ENCODE measurements at regions not wholly inside any gene's neighbourhood (a gene's known extent, or its start where the extent isn't known, plus 50 kb on each side); places are given as distances from the start of the nearest gene placed in this dataset.

DNA sequence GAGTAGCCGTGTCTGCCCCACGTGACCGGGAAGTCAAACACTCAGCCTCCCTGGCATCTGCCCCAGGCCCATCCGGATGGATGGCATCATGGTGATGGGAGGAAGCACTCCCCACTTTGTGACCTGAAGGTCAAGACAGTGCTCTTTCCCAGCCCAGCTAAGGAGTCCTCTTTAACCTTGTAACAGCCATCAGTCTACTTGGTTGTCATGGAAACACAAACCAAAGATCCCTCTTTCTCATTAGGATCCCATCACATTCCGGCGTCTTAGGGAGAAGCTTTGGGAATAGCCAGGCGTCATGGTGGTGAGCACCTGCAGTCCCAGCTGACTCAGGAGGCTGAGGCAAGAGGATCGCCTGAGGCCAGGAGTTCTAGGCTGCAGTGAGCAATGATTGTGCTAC lies 90.9 kb upstream of the FOXC1 start:
- H3K9me3 ChIP-seq, result no peaks in the 10 kb centered on the region
- H3K27me3 ChIP-seq, result peaks cover 28% of the 10 kb centered on the region
- intact Hi-C loops (cut with DNase I; ENCODE audit: low total_unique reads) (no loop called here), in situ Hi-C loops (cut with MboI; ENCODE audit: low pct_ligation_motif_present in 1 of 4, low pct_unique_long_range_greater_than_20kb in 1 of 4, low sequenced_read_pairs in 3 of 4) (no loop called here)
- TF ChIP-seq POLR2A (IDR thresholded peaks at IDR 0.05), result no peak
- TF ChIP-seq, protein P1, sequence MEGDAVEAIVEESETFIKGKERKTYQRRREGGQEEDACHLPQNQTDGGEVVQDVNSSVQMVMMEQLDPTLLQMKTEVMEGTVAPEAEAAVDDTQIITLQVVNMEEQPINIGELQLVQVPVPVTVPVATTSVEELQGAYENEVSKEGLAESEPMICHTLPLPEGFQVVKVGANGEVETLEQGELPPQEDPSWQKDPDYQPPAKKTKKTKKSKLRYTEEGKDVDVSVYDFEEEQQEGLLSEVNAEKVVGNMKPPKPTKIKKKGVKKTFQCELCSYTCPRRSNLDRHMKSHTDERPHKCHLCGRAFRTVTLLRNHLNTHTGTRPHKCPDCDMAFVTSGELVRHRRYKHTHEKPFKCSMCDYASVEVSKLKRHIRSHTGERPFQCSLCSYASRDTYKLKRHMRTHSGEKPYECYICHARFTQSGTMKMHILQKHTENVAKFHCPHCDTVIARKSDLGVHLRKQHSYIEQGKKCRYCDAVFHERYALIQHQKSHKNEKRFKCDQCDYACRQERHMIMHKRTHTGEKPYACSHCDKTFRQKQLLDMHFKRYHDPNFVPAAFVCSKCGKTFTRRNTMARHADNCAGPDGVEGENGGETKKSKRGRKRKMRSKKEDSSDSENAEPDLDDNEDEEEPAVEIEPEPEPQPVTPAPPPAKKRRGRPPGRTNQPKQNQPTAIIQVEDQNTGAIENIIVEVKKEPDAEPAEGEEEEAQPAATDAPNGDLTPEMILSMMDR (IDR thresholded peaks at IDR 0.05), result no peak
- no peak for TF ChIP-seq EP300 (IDR thresholded peaks at IDR 0.05; ENCODE audit: low read depth)
- TF ChIP-seq POLR2AphosphoS5 (IDR thresholded peaks at IDR 0.05), result no peak
- peaks cover 0 to 4% (median 2%) of the 10 kb centered on the region in 4 donors for H3K4me1 ChIP-seq
- 97% methylated on average over 8 of the region's 8 CpGs; no CpG with 5 or more reads in 1 of the 2 donors for WGBS, 2 donors (ENCODE audit: low coverage in 1 of 2)
- no peak overlapping the region for H3K27ac ChIP-seq
- H3K36me3 ChIP-seq, result no peaks in the 10 kb centered on the region
- no peak for DNase-seq
- no peak overlapping the region for H3K4me3 ChIP-seq

DNA sequence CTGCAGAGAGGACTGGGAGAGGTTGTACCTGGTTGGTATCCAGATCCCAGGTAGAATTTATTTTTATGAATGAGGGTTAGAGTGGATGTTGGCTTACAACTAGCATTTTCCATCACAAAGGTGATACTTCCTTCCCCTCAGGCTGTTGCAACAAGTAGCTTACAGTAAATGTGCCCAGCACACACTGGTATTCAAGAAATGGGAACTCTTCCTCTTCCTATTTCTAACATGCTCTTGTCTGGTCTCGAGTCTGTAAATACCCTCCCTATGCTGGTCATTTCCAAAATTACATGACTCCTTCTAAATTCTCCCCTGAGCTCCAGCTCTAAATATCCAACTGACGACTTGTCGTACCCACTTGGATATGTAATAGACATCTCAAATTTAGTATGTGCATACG lies 90.1 kb upstream of the FOXC1 start:
- Histone ChIP-seq H3K4me1 (peaks cover 0 to 11% (median 5%) of the 10 kb centered on the region in 4 donors), H3K27me3 (peaks cover 28% of the 10 kb centered on the region), H3K4me3 (no peak overlapping the region), H3K36me3 (no peaks in the 10 kb centered on the region), H3K27ac (no peak overlapping the region), H3K9me3 (no peaks in the 10 kb centered on the region)
- WGBS, 2 donors (ENCODE audit: low coverage in 1 of 2), result 67 to 90% methylated on average over 3 to 4 of the region's 4 CpGs
- no peak for DNase-seq
- TF ChIP-seq POLR2AphosphoS5 (IDR thresholded peaks at IDR 0.05) (no peak), EP300 (IDR thresholded peaks at IDR 0.05; ENCODE audit: low read depth) (no peak), POLR2A (IDR thresholded peaks at IDR 0.05) (no peak)
- TF ChIP-seq, protein P1 (IDR thresholded peaks at IDR 0.05), result no peak
- intact Hi-C loops (cut with DNase I; ENCODE audit: low total_unique reads) (no loop called here), in situ Hi-C loops (cut with MboI; ENCODE audit: low pct_ligation_motif_present in 1 of 4, low pct_unique_long_range_greater_than_20kb in 1 of 4, low sequenced_read_pairs in 3 of 4) (no loop called here)

DNA sequence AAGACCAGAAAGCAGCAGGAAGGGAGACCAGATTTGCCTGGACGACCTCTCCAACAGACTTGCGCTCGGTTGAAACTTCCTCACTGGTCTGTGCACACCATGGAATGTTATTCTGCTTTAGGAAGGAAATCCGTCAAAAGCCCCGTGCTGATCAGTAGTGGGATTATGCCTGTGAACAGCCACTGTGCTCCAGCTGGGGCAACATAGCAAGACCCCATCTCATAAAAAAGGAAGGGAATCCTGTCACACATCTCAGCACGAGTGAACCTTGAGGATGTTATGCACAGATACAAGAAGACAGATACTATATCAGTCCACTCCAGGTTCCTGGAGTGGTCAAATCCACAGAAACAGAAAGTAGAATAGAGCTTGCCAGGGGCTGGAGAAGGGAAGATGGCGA lies 86.9 kb upstream of the FOXC1 start:
- H3K27me3 ChIP-seq, result peaks cover 25% of the 10 kb centered on the region
- no peak overlapping the region for H3K27ac ChIP-seq
- in situ Hi-C loops (cut with MboI; ENCODE audit: low pct_ligation_motif_present in 1 of 4, low pct_unique_long_range_greater_than_20kb in 1 of 4, low sequenced_read_pairs in 3 of 4), result no loop called here
- no peak for DNase-seq
- H3K4me1 ChIP-seq, result peaks cover 0 to 18% (median 9%) of the 10 kb centered on the region in 4 donors
- no peak overlapping the region for H3K4me3 ChIP-seq
- intact Hi-C loops (cut with DNase I; ENCODE audit: low total_unique reads), result no loop called here
- TF ChIP-seq EP300 (IDR thresholded peaks at IDR 0.05; ENCODE audit: low read depth) (no peak), POLR2A (IDR thresholded peaks at IDR 0.05) (no peak), POLR2AphosphoS5 (IDR thresholded peaks at IDR 0.05) (no peak)
- TF ChIP-seq, protein P1 (IDR thresholded peaks at IDR 0.05), result no peak
- WGBS, 2 donors (ENCODE audit: low coverage in 1 of 2), result 44 to 66% methylated on average over 2 to 7 of the region's 7 CpGs
- no peaks in the 10 kb centered on the region for H3K36me3 ChIP-seq
- H3K9me3 ChIP-seq, result no peaks in the 10 kb centered on the region

DNA sequence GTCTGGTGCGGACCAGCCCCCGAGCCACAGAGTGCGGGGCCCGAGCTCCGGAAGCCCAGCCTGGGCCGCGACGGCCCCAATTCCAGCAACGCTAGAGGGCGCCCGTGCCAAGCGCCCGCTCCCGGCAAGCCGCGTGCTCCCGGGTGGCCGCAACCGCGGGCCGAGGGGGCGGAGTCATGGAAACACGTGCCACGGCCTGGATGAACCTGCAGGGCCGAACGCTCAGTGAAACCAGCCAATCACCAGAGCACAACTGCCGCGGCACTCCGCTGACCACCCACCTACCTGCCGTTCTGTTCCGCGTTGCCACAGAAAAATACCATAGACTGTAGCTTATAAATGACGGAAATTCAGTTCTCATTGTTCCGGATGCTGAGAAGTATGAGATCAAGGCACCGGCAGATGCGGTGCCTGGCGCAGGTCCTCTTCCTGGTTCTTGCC lies 85.7 kb upstream of the FOXC1 start:
- no peak overlapping the region for H3K27ac ChIP-seq
- 40 to 51% methylated on average over 1 to 21 of the region's 37 CpGs for WGBS, 2 donors (ENCODE audit: low coverage in 1 of 2)
- peaks cover 0 to 18% (median 9%) of the 10 kb centered on the region in 4 donors for H3K4me1 ChIP-seq
- in situ Hi-C loops (cut with MboI; ENCODE audit: low pct_ligation_motif_present in 1 of 4, low pct_unique_long_range_greater_than_20kb in 1 of 4, low sequenced_read_pairs in 3 of 4), result no loop called here
- peak; percentile 36 for DNase-seq
- intact Hi-C loops (cut with DNase I; ENCODE audit: low total_unique reads), result no loop called here
- no peaks in the 10 kb centered on the region for H3K36me3 ChIP-seq
- H3K9me3 ChIP-seq, result no peaks in the 10 kb centered on the region
- no peak overlapping the region for H3K4me3 ChIP-seq
- TF ChIP-seq, protein P1 (IDR thresholded peaks at IDR 0.05), result peak in 4 of 5 experiments; percentile 50 to 70 (median 62)
- TF ChIP-seq POLR2A (IDR thresholded peaks at IDR 0.05), result no peak
- H3K27me3 ChIP-seq, result peaks cover 25% of the 10 kb centered on the region
